ENCODE measurements at regions not wholly inside any gene's neighbourhood (a gene's known extent, or its start where the extent isn't known, plus 50 kb on each side); places are given as distances from the start of the nearest gene placed in this dataset.

DNA sequence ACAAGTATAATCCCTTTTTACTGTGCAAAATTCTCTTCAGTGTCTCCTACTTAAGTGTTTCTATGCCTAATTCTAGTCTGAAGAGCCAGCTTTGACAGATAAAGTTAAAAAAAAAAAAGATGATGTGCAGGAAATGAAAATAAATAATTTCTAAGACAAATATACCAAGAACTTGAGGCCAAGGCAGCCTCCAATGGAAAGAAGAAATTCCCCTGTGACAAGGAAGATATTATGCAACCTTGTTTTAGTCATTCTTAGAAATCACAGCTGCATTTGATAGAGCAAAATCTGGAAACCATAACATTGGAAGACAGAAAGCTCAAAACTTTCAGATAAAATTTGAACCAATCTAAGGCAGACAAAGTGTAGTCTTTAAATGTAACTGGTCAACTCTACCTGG, 375.9 kb upstream of the TLE4 start:
- TF ChIP-seq, protein P1, sequence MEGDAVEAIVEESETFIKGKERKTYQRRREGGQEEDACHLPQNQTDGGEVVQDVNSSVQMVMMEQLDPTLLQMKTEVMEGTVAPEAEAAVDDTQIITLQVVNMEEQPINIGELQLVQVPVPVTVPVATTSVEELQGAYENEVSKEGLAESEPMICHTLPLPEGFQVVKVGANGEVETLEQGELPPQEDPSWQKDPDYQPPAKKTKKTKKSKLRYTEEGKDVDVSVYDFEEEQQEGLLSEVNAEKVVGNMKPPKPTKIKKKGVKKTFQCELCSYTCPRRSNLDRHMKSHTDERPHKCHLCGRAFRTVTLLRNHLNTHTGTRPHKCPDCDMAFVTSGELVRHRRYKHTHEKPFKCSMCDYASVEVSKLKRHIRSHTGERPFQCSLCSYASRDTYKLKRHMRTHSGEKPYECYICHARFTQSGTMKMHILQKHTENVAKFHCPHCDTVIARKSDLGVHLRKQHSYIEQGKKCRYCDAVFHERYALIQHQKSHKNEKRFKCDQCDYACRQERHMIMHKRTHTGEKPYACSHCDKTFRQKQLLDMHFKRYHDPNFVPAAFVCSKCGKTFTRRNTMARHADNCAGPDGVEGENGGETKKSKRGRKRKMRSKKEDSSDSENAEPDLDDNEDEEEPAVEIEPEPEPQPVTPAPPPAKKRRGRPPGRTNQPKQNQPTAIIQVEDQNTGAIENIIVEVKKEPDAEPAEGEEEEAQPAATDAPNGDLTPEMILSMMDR (IDR thresholded peaks at IDR 0.05): no peak
- TF ChIP-seq EP300 (IDR thresholded peaks at IDR 0.05): no peak

Data from ovary (tissue), 3 donors.